ENCODE measurements at regions not wholly inside any gene's neighbourhood (a gene's known extent, or its start where the extent isn't known, plus 50 kb on each side); places are given as distances from the start of the nearest gene placed in this dataset.

GRCh38 chr17:71417142-71417541 is 703.7 kb upstream of the SOX9 start:
- Histone ChIP-seq H3K9me3 (ENCODE audit: control insufficient read depth in 4 of 4, low read length in 3 of 4) (no peaks in the 10 kb centered on the region), H3K4me1 (ENCODE audit: control insufficient read depth in 4 of 4, insufficient read depth in 4 of 4, low read length in 3 of 4) (no peaks in the 10 kb centered on the region), H3K27ac (ENCODE audit: low read depth in 1 of 2, low read length in 2 of 2) (no peak overlapping the region), H3K4me3 (ENCODE audit: low read depth in 1 of 3, low read length in 3 of 3) (no peak overlapping the region), H3K9ac (ENCODE audit: low read depth in 1 of 2, low read length in 2 of 2) (no peak overlapping the region), H3K27me3 (ENCODE audit: control insufficient read depth in 4 of 4, insufficient read depth in 4 of 4, low read length in 3 of 4) (peaks cover 0 to 8% (median 0%) of the 10 kb centered on the region in 4 donors), H3K36me3 (ENCODE audit: control insufficient read depth in 4 of 4, insufficient read depth in 3 of 4, low read depth in 1 of 4, low read length in 3 of 4) (no peaks in the 10 kb centered on the region)
- 89% methylated on average over 1 of the region's 1 CpG for WGBS
- no peak for DNase-seq (ENCODE audit: low spot score)
- no peak for TF ChIP-seq JUND (IDR thresholded peaks at IDR 0.05)
- TF ChIP-seq, protein P1, sequence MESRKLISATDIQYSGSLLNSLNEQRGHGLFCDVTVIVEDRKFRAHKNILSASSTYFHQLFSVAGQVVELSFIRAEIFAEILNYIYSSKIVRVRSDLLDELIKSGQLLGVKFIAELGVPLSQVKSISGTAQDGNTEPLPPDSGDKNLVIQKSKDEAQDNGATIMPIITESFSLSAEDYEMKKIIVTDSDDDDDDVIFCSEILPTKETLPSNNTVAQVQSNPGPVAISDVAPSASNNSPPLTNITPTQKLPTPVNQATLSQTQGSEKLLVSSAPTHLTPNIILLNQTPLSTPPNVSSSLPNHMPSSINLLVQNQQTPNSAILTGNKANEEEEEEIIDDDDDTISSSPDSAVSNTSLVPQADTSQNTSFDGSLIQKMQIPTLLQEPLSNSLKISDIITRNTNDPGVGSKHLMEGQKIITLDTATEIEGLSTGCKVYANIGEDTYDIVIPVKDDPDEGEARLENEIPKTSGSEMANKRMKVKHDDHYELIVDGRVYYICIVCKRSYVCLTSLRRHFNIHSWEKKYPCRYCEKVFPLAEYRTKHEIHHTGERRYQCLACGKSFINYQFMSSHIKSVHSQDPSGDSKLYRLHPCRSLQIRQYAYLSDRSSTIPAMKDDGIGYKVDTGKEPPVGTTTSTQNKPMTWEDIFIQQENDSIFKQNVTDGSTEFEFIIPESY (IDR thresholded peaks at IDR 0.05): no peak
- no peak for TF ChIP-seq RXRA (IDR thresholded peaks at IDR 0.05)
- no peak for TF ChIP-seq HNF4G (IDR thresholded peaks at IDR 0.05)
- TF ChIP-seq YY1 (IDR thresholded peaks at IDR 0.05): no peak
- TF ChIP-seq NR2F2 (IDR thresholded peaks at IDR 0.05): no peak
- TF ChIP-seq TAF1 (conservative IDR thresholded peaks at IDR 0.05): no peak
- TF ChIP-seq REST (IDR thresholded peaks at IDR 0.05): no peak
- no peak for TF ChIP-seq FOXA1 (IDR thresholded peaks at IDR 0.05)
- no peak for TF ChIP-seq FOXA2 (IDR thresholded peaks at IDR 0.05)
- TF ChIP-seq, protein P2, sequence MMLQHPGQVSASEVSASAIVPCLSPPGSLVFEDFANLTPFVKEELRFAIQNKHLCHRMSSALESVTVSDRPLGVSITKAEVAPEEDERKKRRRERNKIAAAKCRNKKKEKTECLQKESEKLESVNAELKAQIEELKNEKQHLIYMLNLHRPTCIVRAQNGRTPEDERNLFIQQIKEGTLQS (IDR thresholded peaks at IDR 0.05): no peak
- TF ChIP-seq EGR1 (IDR thresholded peaks at IDR 0.05; ENCODE audit: low read depth in 2 of 2): no peak
- TF ChIP-seq SP1 (IDR thresholded peaks at IDR 0.05): no peak
- TF ChIP-seq RAD21 (IDR thresholded peaks at IDR 0.05): no peak
- TF ChIP-seq MAX (IDR thresholded peaks at IDR 0.05): no peak

- TF ChIP-seq HNF4G (IDR thresholded peaks at IDR 0.05) (no peak), TAF1 (conservative IDR thresholded peaks at IDR 0.05) (no peak), RAD21 (IDR thresholded peaks at IDR 0.05) (no peak), FOXA1 (IDR thresholded peaks at IDR 0.05) (no peak), SP1 (IDR thresholded peaks at IDR 0.05) (no peak), RXRA (IDR thresholded peaks at IDR 0.05) (no peak), YY1 (IDR thresholded peaks at IDR 0.05) (no peak), NR2F2 (IDR thresholded peaks at IDR 0.05) (no peak)
- TF ChIP-seq, protein P3, sequence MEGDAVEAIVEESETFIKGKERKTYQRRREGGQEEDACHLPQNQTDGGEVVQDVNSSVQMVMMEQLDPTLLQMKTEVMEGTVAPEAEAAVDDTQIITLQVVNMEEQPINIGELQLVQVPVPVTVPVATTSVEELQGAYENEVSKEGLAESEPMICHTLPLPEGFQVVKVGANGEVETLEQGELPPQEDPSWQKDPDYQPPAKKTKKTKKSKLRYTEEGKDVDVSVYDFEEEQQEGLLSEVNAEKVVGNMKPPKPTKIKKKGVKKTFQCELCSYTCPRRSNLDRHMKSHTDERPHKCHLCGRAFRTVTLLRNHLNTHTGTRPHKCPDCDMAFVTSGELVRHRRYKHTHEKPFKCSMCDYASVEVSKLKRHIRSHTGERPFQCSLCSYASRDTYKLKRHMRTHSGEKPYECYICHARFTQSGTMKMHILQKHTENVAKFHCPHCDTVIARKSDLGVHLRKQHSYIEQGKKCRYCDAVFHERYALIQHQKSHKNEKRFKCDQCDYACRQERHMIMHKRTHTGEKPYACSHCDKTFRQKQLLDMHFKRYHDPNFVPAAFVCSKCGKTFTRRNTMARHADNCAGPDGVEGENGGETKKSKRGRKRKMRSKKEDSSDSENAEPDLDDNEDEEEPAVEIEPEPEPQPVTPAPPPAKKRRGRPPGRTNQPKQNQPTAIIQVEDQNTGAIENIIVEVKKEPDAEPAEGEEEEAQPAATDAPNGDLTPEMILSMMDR (IDR thresholded peaks at IDR 0.05; ENCODE audit: low read depth, low read length, missing input control): no peak
- H3K36me3 ChIP-seq (ENCODE audit: control insufficient read depth in 4 of 4, insufficient read depth in 3 of 4, low read depth in 1 of 4, low read length in 3 of 4): no peaks in the 10 kb centered on the region
- H3K9ac ChIP-seq (ENCODE audit: low read depth in 1 of 2, low read length in 2 of 2): no peak overlapping the region
- 64% methylated on average over 1 of the region's 1 CpG for WGBS
- H3K9me3 ChIP-seq (ENCODE audit: control insufficient read depth in 4 of 4, low read length in 3 of 4): no peaks in the 10 kb centered on the region
- peaks cover 0 to 4% (median 0%) of the 10 kb centered on the region in 4 donors for H3K27me3 ChIP-seq (ENCODE audit: control insufficient read depth in 4 of 4, insufficient read depth in 4 of 4, low read length in 3 of 4)
- no peak for DNase-seq (ENCODE audit: low spot score)
- H3K27ac ChIP-seq (ENCODE audit: low read depth in 1 of 2, low read length in 2 of 2): no peak overlapping the region
- no peaks in the 10 kb centered on the region for H3K4me1 ChIP-seq (ENCODE audit: control insufficient read depth in 4 of 4, insufficient read depth in 4 of 4, low read length in 3 of 4)
- no peak overlapping the region for H3K4me3 ChIP-seq (ENCODE audit: low read depth in 1 of 3, low read length in 3 of 3)
These were observed 697.9 kb upstream of the SOX9 start for GRCh38 chr17:71422968-71423367.

Data from liver (tissue), 8 donors.